Common myeloid progenitor, CD34-positive (primary cell): ENCODE measurements at regions not wholly inside any gene's neighbourhood (a gene's known extent, or its start where the extent isn't known, plus 50 kb on each side); places are given as distances from the start of the nearest gene placed in this dataset.

Experiments used
- CTCF ChIA-PET: fragments of 350-600 bp; sonication (Branson Sonifier 250); formaldehyde crosslinking; loops from one replicate; lab custom pipeline; 2021; ENCODE audit warnings: antibody characterized with exemption; lab: Charles Lee
- POLR2A ChIA-PET: fragments of 350-600 bp; sonication (Branson Sonifier 250); formaldehyde crosslinking; loops from one replicate; lab custom pipeline; 2021; ENCODE audit warnings: antibody characterized with exemption; lab: Charles Lee
- DNase-seq, 3 donors: peaks; one replicate each; pipeline versions ENCODE4 v3.0.0 to v3.0.0-alpha.2; 2013
- H3K27ac ChIP-seq, 2 experiments: 1 replicate in 1 of 2; 2 replicates in 1 of 2; pipeline ENCODE4 v1.7.0; 2013; ENCODE audit warnings: inconsistent platforms in 2 of 2, low read length in 2 of 2, mild to moderate bottlenecking in 2 of 2, low read depth in 1 of 2, moderate library complexity in 1 of 2; ENCODE audit not compliant: severe bottlenecking in 2 of 2, insufficient read depth in 1 of 2, poor library complexity in 1 of 2
- H3K27me3 ChIP-seq, 5 experiments: replicated peaks in 2 of 5; 1 replicate in 3 of 5; 2 replicates in 2 of 5; pipeline versions ENCODE4 v1.6.1 to v1.7.0; 2013; ENCODE audit warnings: low read length in 4 of 5, mild to moderate bottlenecking in 2 of 5, moderate library complexity in 2 of 5, inconsistent platforms in 1 of 5; ENCODE audit not compliant: insufficient read depth in 5 of 5, control insufficient read depth in 4 of 5
- H3K36me3 ChIP-seq, 4 experiments: 1 replicate in 2 of 4; 2 replicates in 2 of 4; pipeline versions ENCODE4 v1.6.1 to v1.7.0; 2013; ENCODE audit warnings: low read length in 3 of 4, control low read depth in 1 of 4, mild to moderate bottlenecking in 1 of 4; ENCODE audit not compliant: control insufficient read depth in 4 of 4, insufficient read depth in 4 of 4
- H3K4me1 ChIP-seq, 4 experiments: 1 replicate in 3 of 4; 2 replicates in 1 of 4; pipeline versions ENCODE4 v1.6.1 to v1.7.1; 2013; ENCODE audit warnings: low read length in 3 of 4, mild to moderate bottlenecking in 3 of 4, control low read depth in 1 of 4, inconsistent platforms in 1 of 4, moderate library complexity in 1 of 4; ENCODE audit not compliant: control insufficient read depth in 4 of 4, insufficient read depth in 4 of 4; ENCODE audit errors: control extremely low read depth in 1 of 4
- H3K4me3 ChIP-seq, 7 experiments: 1 replicate in 4 of 7; 2 replicates in 3 of 7; pipeline versions ENCODE4 v1.5.1 to v1.7.0; 2013; ENCODE audit warnings: mild to moderate bottlenecking in 7 of 7, low read length in 6 of 7, moderate library complexity in 6 of 7, inconsistent platforms in 2 of 7, low read depth in 2 of 7, control low read depth in 1 of 7; ENCODE audit not compliant: insufficient read depth in 4 of 7, control insufficient read depth in 1 of 7; ENCODE audit errors: extremely low read depth in 1 of 7
- H3K9me3 ChIP-seq, 5 experiments: 1 replicate in 4 of 5; 2 replicates in 1 of 5; pipeline versions ENCODE4 v1.6.1 to v1.7.1; 2013; ENCODE audit warnings: low read length in 4 of 5, mild to moderate bottlenecking in 2 of 5, inconsistent platforms in 1 of 5, low read depth in 1 of 5, moderate library complexity in 1 of 5; ENCODE audit not compliant: control insufficient read depth in 4 of 5, insufficient read depth in 2 of 5; ENCODE audit errors: control extremely low read depth in 1 of 5
- WGBS: methylation state at CpG from one replicate; pipeline ENCODE4 v1.1.5; 2013; ENCODE audit not compliant: insufficient coverage; 5-methylcytosine and 5-hydroxymethylcytosine counted together

DNA sequence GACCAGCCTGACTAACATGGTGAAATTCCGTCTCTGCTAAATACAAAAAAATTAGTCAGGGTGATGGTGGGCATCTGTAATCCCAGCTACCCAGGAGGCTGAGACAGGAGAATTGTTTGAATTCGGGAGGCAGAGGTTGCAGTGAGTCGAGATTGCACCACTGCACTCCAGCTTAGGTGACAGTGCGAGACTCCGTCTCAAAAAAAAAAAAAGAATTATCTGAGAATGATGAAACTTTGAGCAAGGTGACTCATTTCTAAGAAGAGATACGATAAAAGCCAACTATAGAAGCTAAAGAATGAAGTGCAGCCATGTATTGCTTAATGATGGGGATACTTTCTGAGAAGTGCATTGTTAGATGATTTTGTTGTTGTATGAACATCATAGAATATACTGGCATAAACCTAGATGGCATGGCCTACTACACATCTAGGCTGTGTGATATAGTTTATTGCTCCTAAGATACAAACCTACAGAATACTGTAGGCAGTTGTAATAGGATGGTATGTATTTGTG is 64.7 kb downstream of the SNRPE start:
- no peak overlapping the region for H3K27ac ChIP-seq
- DNase-seq = no peak

GRCh38 chr1:203929741-203930309 is 68.4 kb downstream of the SNRPE start:
- no peak for DNase-seq
- Histone ChIP-seq H3K4me1 (peaks cover 2 to 17% (median 9%) of the 10 kb centered on the region in 4 experiments), H3K4me3 (no peak overlapping the region), H3K27ac (no peak overlapping the region), H3K9me3 (no peaks in the 10 kb centered on the region), H3K27me3 (no peaks in the 10 kb centered on the region), H3K36me3 (no peaks in the 10 kb centered on the region)
- CTCF ChIA-PET = interaction anchor here (1.0 kb wide), 1 partner anchor 65 kb away, joined by 3 read pairs; no protein-coding TSS in a partner anchor
- POLR2A ChIA-PET = no interaction called here
- 100% methylated on average over 1 of the region's 4 CpGs for WGBS

More for the DNA sequence above, 64.7 kb downstream of the SNRPE start:
- Histone ChIP-seq H3K27me3 (no peaks in the 10 kb centered on the region), H3K4me3 (no peak overlapping the region), H3K36me3 (no peaks in the 10 kb centered on the region), H3K9me3 (no peaks in the 10 kb centered on the region), H3K4me1 (peaks cover 0 to 11% (median 4%) of the 10 kb centered on the region in 4 experiments)
- WGBS = 97% methylated on average over 4 of the region's 6 CpGs
- CTCF ChIA-PET = no interaction called here
- POLR2A ChIA-PET = no interaction called here

DNA sequence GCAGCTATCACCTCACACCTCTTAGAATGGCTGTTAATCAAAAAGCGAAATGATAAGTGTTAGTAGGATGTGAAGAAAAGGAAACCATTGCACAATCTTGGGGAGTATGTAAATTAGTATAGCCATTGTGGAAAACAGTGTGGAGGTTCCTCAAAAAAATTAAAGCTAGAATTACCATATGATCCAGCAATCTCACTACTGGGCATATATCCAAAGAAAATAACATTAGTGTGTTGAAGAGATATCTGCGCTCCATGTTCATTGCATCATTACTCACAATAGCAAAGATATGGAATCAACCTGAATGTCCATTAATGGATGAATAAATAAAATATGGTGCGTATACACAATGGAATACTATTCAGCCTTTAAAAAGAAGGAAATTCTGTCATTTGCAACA is 68.9 kb downstream of the SNRPE start:
- ChIA-PET POLR2A (no interaction called here), CTCF (no interaction called here)
- Histone ChIP-seq H3K4me1 (peaks cover 2 to 17% (median 9%) of the 10 kb centered on the region in 4 experiments), H3K27ac (no peak overlapping the region), H3K27me3 (peaks cover 0 to 4% (median 0%) of the 10 kb centered on the region in 5 experiments), H3K36me3 (no peaks in the 10 kb centered on the region), H3K9me3 (no peaks in the 10 kb centered on the region), H3K4me3 (no peak overlapping the region)
- DNase-seq = peak in 2 of 3 donors; percentile 22 to 41
- no CpG with 5 or more reads among the region's 3 CpGs for WGBS

DNA sequence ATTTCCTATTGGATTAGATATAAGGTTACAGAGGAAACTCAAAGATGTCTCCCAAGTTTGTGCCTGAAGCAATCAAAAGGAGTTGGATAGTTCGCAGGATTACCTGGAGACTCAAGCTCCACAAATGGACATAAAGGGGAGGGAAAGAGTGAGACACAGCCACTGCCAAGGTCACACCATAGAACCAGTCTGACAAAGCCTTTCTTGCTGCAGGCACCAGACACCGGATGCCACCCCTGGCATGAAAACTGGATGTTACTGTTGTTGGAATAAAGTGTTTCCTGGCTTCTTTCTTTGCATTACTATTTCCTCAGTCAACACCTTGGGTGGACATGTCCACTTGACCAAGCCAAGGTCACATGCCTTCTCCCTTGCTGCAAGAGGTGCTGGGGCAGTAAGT is 70.6 kb downstream of the SNRPE start:
- Histone ChIP-seq H3K4me1 (peaks cover 2 to 17% (median 9%) of the 10 kb centered on the region in 4 experiments), H3K4me3 (no peak overlapping the region), H3K36me3 (no peaks in the 10 kb centered on the region), H3K27me3 (peaks cover 0 to 7% (median 0%) of the 10 kb centered on the region in 5 experiments), H3K9me3 (no peaks in the 10 kb centered on the region), H3K27ac (no peak overlapping the region)
- 100% methylated on average over 1 of the region's 2 CpGs for WGBS
- DNase-seq = no peak
- CTCF ChIA-PET = no interaction called here
- POLR2A ChIA-PET = no interaction called here

GRCh38 chr1:203932556-203932955 is 71.2 kb downstream of the SNRPE start:
- no peak overlapping the region for H3K27ac ChIP-seq
- no peaks in the 10 kb centered on the region for H3K9me3 ChIP-seq
- peak in 1 of 3 donors; percentile 19 for DNase-seq
- CTCF ChIA-PET = interaction anchor here (0.7 kb wide), 1 partner anchor 1840 kb away, joined by 3 read pairs; no protein-coding TSS in a partner anchor
- H3K27me3 ChIP-seq = peaks cover 0 to 7% (median 0%) of the 10 kb centered on the region in 5 experiments
- POLR2A ChIA-PET = no interaction called here
- WGBS = 17% methylated on average over 2 of the region's 3 CpGs
- no peaks in the 10 kb centered on the region for H3K36me3 ChIP-seq
- H3K4me1 ChIP-seq = peaks cover 2 to 17% (median 9%) of the 10 kb centered on the region in 4 experiments
- H3K4me3 ChIP-seq = no peak overlapping the region

GRCh38 chr1:203934027-203934426 is 72.6 kb downstream of the SNRPE start:
- CTCF ChIA-PET = no interaction called here
- DNase-seq = no peak
- POLR2A ChIA-PET = no interaction called here

DNA sequence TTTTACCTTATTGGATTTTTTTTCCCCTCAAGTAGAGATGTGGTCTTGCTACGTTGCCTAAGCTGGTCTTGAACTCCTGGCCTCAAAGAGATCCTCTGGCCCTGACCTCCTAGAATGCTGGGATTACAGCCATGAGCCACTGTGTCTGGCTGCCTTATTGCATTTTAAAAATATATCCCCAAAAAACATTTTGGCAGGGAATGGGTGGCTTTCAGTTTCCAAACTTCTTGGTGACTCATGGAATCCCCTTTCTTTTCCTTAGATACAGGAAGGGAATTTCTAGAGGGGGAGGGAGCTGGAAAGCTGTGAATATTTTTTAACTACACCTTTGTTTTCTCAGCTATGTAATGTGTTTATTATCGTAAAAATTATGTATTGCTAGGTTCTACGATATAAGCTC is 73.3 kb downstream of the SNRPE start:
- Histone ChIP-seq H3K36me3 (no peaks in the 10 kb centered on the region), H3K27me3 (peaks cover 0 to 7% (median 0%) of the 10 kb centered on the region in 5 experiments), H3K4me1 (peaks cover 2 to 18% (median 11%) of the 10 kb centered on the region in 4 experiments), H3K4me3 (no peak overlapping the region), H3K9me3 (no peaks in the 10 kb centered on the region), H3K27ac (no peak overlapping the region)
- 90% methylated on average over 1 of the region's 3 CpGs for WGBS
- CTCF ChIA-PET = no interaction called here
- POLR2A ChIA-PET = no interaction called here
- no peak for DNase-seq

More at GRCh38 chr1:203934027-203934426, 72.6 kb downstream of the SNRPE start:
- peaks cover 0 to 7% (median 0%) of the 10 kb centered on the region in 5 experiments for H3K27me3 ChIP-seq
- WGBS = 90% methylated on average over 2 of the region's 3 CpGs
- peaks cover 2 to 20% (median 11%) of the 10 kb centered on the region in 4 experiments for H3K4me1 ChIP-seq
- H3K36me3 ChIP-seq = no peaks in the 10 kb centered on the region
- H3K9me3 ChIP-seq = no peaks in the 10 kb centered on the region
- H3K27ac ChIP-seq = no peak overlapping the region
- H3K4me3 ChIP-seq = no peak overlapping the region
